HG02885 (cell line): ENCODE measurements at regions not wholly inside any gene's neighbourhood (a gene's known extent, or its start where the extent isn't known, plus 50 kb on each side); places are given as distances from the start of the nearest gene placed in this dataset.

Source experiments
- ATAC-seq: cut with Tn5 transposase; IDR thresholded peaks from one replicate; pipeline ENCODE4 v1.9.1; 2021; ENCODE audit warnings: mild to moderate bottlenecking; ENCODE audit not compliant: unreplicated experiment, poor library complexity

DNA sequence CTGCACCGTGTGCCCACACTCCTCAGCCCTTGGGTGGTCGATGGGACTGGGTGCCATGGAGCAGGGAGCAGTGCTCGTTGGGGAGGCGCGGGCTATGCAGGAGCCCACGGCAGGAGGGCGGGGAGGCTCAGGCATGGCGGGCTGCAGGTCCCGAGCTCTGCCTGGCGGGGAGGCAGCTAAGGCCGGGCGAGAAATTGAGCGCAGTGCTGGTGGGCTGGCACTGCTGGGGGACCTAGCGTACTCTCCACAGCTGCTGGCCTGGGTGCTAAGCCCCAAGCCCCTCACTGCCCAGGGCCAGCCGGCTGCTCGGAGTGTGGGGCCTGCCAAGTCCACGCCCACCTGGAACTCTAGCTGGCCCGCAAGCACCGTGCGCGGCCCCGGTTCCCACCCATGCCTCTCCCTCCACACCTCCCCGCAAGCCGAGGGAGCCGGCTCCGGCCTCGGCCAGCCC is 55.9 kb upstream of the ECI2 start:
- ATAC-seq, result no peak

DNA sequence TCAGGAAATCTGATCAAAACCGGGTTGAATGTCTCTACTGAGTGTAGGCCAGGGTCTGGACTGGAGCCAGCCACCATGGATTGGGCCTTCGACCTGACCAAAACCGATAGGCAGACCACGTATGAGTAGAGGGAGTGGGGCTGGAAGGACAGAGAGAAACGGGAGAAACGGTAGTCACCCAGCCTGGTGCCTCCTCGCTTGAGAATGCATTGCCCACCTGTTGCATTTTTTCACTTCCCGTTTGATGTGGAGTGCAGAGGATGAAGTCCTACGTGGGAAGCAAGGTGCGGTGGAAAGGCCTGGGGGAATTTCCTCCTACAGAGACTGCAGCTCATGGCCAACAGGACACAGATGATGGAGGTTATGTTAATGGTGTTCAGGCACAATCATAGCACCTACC is 53.9 kb upstream of the ECI2 start:
- no peak for ATAC-seq

DNA sequence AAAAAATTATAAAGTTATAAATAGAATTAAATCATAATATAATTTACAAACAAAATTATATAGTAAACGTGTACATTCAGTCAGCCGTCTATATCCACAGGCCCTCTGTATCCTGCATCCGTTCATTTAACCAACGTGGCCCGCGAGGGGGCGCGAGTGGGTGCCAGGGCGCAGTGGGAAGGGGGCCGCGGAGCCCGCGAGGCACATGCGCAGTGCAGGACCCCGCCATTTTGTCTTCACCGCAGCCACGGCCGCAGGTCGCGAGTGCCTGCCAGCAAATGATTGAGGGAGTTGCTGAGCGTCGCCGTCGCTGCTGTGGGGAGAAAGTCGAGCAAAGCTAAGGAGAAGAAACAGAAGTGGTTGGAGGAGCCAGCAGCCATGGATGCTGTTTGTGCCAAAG is 53.4 kb upstream of the ECI2 start:
- ATAC-seq, result no peak

DNA sequence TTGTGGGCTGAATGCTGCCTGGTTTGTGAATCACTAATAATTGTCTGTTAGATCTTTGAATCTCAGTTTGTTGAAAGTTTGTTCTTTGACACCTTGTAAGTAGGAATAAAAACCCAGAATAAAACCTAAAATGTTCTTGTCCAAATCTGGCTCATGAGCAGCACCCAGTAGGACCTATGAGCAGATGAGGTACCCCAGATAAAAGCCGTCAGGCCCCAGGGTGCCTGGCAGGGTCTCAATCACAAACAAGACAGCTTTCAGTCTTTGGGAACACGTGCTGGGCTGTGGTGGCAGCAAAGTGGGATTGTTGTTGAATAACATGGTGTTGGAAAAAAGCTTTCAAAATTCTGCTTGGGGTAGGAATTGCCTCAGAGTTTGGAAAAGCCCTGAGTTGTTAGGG is 52.1 kb upstream of the ECI2 start:
- no peak for ATAC-seq

DNA sequence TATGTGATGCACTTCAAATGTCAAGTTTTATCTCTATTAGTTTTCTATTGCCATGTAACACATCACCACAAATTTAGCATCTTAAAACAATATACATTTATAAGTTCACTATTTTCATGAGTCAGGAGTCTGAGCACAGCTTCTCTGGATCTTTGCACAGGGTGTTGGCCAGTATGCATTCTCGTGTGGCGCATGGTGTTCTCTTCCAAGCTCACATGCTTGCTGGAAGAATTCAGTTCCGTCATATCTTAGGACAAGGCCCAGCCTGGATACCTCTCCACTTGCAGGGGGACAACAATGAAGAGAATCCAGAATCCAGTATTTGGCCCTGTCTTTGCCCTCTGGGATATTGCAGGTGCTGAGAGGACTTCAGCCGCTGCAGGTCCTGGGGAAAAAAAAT is 51.0 kb upstream of the ECI2 start:
- ATAC-seq, result no peak

DNA sequence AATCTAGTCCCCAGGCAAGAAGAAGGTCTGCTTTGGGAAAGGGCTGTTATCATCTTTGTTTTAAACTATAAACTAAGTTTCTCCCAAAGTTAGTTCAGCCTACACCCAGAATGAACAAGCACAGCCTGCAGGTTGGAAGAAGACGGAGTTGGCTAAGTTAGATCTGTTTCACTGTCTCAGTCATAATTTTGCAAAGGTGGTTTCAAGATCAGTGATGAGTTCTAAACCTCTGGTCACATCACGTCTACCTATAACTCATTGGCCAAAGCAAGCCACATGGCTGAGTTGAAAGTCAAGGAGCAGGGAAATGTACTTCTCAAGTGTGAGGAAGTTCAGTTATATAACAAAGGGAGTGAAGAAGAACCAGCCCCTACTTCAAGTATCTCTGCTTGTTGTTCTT is 50.5 kb upstream of the ECI2 start:
- ATAC-seq, result no peak

DNA sequence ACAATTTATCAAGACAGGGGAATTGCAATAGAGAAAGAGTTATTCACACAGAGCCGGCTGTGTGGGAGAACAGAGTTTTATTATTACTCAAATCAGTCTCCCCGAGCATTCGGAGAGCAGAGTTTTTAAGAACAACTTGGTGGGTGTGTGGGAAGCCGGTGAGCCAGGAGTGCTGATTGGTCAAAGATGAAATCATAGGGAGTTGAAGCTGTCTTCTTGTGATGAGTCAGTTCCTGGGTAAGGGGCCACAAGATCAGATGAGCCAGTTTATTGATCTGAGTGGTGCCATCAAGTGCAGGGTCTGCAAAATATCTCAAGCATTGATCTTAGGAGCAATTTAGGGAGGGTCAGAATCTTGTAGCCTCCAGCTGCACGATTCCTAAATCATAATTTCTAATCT is 50.0 kb upstream of the ECI2 start:
- ATAC-seq, result no peak
